Activated gamma-delta T cell treated with anti-CD3 and anti-CD28 coated beads, Interleukin-2, amount 50 U/mL, for 16 hours (primary cell): ENCODE measurements at regions not wholly inside any gene's neighbourhood (a gene's known extent, or its start where the extent isn't known, plus 50 kb on each side); places are given as distances from the start of the nearest gene placed in this dataset.
"Not testable (repeated sequence)": the region's sequence is repeated elsewhere in the genome, so short reads cannot be mapped to it uniquely, and the experiment has no call there.

Source experiments
- DNase-seq: peaks from one replicate; pipeline ENCODE4 v3.0.0-alpha.2; 2020; ENCODE audit warnings: low read depth

DNA sequence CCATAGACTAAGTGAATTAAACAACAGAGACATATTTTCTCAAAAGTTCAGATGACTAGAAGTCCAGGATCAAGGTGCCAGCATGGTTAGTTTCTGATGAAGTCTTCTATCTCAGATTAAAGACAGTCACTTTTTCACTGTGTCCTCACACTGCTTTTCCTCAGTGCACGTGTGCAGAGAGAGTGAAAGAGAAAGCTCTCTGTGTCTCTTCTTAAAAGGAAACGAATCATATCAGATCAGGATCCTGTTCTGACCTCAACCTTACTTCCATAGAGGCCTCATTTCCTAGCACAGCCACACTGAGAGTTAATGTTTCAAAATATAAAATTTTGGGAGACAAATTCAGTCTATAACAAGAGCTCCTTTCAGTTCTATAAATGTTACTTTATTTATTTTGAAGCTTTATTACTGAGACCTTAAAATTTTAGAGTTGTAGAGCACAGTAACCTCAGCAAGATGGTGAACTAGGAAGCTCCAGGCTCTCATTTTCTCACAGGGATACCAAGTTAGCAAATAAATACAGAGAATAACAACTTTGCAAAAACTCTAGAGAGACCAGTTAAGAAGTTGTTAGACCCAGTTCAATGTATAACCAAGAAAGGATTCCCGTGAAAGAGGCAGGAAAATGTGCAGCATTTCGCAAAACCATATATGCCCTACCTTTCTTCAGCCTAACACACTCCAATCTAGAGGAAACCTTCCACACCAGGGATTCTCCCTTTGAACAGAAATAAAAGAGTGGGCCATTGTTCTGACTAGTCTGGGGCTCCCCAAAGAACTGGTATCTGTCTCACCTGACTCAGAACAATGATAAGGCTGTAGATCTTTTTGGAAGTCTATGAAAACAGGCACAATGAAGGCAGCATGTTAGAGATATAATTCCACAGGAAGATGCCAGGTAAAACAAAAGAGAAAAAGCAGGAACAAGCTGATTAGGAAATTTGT is 372.2 kb downstream of the MRPL39 start:
- no peak for DNase-seq

DNA sequence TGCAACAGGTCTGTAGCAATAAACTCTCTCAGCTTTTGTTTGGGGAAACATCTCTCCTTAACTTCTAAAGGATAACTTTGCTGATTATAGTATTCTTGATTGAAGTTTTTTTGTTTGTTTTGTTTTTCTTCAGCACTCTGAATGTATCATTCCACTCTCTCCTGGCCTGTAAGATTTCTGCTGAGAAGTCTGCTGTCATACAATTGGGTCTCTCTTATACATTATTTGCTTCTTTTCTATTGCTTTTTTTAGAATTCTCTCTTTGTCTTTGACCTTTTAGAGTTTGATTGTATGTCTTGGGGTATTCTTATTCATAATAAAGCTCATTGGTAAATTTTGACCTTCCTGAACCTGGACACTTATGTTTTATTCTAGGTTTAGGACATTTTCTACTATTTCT is 386.3 kb downstream of the MRPL39 start:
- DNase-seq: no peak

DNA sequence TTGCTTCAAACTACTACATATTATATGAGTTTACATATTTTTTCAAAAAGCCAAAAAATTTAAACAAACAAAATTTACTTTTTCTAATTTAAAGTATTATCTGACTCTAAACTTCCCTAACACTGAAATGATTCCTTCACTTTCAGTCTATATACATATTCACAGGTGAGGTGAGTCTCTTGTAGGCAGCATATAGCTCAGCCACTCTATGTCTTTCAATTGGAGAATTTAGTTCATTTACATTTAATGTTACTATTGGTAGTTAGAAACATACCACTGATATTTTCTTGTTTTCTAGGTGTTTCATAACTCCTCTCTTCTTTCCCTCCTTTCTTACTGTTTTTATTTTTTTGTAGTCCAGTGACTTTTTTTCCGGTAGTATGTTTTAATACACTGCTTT is 387.1 kb downstream of the MRPL39 start:
- no peak for DNase-seq

DNA sequence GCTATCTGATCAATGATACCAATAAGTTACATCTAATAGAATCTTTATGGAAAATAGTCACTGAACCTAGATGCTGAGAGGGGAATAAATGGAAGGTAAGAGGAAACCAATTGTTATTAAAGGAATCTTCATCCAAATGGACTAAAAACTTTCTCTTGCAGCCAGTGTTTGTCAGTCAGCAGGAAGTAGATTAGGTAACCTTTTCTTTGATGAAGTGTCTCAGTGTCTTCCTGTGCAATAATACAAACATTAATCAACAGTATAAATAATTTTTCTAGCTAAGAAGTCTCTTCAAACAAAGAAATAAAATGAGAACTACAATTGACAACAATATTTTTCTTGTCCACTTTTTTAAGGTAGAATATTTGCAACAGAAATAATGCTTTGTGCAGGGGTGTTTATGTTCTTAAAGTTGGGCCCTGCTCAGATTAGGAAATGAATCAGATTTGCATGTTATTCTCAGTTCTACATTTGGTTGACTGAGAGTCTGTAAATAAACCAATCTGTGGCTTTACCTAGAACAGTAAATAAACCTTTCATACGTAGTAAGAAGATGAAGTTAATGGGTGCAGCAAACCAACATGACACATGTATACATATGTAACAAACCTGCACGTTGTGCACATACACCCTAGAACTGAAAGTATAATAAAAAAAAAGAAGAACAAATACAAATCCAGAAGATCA is 391.4 kb downstream of the MRPL39 start:
- DNase-seq: no peak

DNA sequence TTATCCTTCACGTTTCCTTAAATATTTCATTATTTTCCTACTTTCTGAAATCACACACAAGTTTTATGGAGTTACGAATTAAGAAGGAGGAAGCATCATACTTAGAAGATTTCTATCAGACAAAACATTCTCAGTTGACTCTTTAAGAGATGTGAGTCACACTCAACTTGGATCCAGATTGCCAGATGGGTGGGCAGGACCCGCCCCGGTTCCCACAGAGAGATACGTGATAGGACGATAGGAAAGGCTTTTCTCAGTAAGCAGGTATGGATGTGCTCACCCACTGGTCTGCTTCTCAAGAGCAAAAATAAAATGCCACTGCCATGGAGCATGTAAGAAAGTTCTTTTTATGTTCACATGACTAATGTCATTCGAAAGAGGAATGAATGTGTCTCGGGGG is 392.6 kb downstream of the MRPL39 start:
- DNase-seq: no peak

DNA sequence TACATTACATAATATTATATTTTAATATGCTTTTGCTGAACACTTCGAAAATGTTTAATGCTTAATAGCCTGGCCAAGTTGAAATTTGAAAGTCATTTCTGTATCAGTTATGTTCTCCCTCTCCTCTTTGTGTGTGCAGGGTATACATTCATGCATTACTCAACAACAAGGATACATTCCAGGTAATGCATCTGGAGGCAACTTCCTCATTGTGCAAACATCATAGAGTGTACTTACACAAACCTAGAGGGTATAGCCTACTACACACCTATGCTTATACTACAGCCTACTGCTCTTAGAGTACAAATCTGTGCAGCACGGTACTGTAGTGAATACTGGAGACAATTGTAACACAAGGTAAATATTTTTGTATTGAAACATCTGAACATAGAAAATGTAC is 407.3 kb downstream of the MRPL39 start:
- DNase-seq: no peak

DNA sequence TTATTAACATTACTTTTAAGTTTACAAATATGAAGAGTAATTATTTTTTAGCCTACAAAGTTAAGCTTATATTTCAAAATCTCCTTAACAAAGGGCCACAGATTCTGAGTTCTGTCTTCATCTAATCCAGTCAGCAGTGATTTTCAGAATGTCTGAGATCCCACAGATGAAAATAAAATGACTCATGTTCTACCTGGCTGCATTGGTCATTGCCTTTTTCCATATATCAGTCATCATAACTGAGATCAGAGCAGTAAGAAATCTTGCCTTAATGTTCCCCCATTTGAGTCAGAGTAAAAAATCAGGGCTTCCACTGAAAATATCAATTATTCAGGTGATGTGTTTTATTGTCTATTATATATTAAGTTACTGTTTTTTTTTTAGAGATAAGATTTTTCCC is 416.1 kb downstream of the MRPL39 start:
- DNase-seq: no peak

DNA sequence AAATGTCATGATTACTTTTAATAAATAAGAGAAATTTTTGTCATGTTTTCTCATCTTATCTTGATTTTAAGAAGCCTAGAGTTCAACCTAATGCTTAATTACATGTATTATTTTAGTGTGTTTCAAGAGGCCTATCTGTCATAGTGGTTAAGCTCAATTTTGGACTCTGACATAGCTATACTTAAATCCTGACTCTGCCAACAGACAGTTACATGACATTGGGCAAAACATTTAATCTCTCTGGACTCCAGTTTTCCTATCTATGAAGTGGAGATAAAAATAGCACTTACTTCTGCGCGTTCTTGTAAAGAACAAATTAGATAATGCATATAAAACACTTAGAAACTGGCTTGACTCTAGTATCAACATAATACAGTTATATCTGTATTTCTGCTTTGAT is 417.8 kb downstream of the MRPL39 start:
- DNase-seq: no peak

DNA sequence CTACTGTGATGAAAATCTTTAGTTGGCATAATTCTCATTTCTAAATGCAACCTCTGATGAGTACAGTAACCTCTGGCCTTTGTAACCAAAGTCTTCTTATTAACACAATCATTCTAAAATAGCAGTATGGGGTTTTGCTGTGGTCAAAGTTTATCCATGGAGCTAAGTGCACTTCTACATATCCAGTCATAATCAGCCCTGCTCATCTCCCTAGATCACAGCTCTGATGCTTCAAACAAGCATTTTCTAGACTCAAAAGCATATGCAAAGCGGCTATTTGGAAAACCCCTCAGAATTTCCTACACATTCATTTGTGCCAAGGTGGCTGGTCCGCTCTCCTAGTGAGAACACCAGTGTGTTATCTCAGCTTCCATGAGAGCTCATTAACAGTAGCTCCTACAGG is 418.6 kb downstream of the MRPL39 start:
- no peak for DNase-seq

DNA sequence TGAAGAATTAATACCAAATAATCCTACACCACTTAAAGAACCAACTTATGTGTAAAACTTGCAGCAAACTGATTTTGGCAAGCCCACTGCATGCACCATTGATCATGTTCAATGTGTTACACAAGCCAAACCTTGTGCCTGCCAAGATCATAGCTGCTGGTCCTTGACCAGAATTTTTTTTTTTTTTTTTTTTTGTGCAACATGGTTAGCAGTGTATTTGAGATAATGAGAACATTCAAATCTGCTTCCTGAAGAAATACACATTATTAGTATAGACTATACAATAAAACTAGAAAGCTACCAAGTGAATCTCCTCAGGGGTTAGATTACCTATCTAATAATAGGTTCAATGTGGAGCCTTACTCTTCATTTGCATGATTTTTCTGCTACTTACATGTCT is 421.0 kb downstream of the MRPL39 start:
- no peak for DNase-seq

DNA sequence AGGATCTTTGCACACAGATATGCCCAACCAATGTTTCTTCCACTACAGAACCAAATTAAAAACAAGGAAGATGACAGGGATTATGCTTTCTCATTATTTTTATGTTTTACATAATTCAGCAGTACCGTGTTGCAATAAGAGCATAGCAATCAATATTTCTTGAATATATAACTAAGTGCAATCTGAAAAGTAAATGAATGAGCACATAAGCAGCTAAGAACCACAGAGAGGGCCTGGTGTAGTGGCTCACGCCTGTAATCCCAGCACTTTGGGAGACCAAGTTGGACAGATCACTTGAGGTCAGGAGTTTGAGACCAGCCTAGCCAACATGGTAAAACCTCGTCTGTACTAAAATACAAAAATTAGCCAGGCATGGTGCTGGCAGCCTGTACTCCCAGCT is 423.7 kb downstream of the MRPL39 start:
- no peak for DNase-seq

DNA sequence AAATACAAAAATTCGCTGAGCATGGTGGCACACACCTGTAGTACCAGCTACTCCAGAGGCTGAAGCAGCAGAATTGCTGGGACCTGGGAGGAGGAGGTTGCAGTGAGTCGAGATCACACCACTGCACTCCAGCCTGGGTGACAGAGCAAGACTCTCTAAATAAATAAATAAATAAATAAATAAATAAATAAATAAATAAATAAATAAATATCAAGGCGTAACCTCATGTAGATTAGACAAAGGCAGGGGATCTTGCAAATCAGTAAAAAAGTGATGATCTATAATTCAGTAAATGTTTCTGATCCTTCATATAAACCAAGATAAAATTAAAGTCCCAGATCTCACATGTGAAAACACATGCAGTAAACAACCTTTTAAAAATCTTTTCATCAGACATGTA is 425.6 kb downstream of the MRPL39 start:
- DNase-seq: not testable (repeated sequence)

DNA sequence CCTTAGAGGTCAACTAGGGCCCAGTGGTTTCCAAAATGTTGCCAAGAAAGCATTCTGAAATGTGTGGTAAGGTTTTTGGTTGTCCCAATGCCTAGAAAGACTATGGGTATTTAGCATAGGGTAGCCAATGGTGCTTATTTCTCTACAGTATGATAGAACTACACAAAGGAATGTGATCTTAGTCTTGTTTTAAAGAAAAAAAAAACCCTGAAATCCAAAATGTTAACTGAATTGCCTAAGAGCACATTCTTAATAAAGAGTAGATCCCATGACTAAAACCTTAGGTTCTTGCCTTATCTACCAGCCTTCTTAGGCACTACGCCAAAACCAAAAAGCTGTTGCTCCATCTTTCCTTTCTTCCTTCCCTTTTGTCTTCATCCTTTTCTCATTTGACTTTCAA is 428.2 kb downstream of the MRPL39 start:
- no peak for DNase-seq

DNA sequence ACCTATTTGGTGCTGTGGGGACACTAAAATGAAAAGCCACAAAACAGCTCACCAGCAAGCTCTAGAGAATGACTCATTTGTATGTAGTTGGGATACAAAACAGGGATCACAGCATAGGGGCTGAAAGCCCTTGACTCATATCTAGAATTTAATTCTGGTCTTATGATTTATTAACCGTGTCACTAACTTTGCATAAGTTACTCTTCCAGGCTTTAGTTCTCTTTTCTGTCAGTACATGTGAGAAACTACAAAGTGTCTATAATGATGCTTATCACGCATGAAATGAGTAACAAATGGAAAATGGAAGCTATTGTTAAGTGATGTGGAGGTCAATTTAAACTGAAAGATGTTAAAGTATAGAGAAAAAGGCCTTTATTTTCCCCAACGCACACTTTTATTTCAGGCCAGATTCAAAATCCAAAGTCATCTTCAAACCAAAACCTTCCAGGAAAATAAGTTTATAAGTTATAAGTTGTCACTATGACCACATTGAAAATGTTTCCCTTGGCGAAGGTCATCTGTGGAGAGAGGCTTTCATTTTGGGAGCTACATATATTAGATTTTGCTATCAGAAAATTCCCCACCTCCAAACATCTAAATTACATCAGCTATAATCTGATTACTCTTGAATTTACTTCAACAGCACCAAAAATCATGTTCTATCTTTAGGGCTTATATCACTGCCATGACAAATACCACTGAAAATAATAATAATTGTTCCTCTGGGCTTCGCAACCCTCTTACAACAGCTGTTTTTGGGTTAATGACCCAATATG is 430.5 kb downstream of the MRPL39 start:
- no peak for DNase-seq

DNA sequence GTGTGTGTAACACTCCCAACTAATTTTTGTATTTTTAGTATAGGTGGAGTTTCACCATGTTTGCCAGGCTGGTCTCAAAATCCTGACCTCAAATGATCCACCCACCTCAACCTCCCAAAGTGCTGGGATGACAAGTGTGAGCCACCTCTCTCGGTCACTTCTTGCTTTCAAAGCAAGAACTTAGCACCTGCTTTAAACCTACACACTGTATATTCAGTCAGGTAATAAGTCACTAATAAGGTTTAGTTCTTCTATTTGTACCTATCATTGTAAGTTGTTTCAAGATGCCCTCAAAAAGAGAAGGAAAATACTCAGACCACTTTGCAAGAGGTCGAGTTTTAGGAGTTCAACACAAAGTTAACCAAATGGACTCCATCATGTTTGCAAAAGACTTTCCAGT is 431.3 kb downstream of the MRPL39 start:
- DNase-seq: no peak

DNA sequence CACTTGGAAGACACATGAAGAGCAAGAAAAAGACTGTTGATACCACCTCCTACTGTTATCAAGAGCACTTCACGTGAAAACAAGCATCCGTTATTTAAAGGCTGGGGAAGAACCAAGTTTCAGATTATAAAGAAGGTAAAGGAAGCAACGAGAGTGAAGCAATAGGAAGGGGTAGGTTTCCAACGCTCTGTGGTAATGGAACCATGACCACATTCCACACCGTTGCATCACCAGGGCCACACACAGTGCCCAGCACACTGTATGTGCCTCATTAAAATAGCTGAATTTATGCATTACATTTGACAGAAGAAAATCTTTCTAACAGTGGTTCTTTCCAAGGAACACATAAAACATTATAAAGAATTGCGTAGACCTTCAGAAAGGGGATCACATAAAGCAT is 435.8 kb downstream of the MRPL39 start:
- DNase-seq: no peak

DNA sequence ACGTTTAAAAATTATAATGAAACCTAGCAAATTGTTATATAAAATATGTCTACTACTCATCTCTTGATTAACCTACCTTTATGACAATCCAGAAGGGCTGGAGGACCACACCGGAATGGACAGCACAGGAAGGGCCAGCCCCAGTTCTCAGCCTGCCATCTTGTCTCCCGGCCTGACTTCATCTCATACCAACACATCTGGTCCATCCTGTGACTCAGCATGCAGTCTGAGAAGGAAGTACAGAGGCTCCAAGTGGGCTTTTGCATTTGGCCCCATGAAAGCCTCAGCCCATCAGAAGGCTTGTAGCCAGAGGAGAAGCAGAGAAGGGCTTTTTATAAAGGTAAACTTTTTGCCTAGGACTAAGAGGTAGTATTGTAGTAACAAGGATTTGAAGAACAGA is 436.6 kb downstream of the MRPL39 start:
- DNase-seq: no peak

DNA sequence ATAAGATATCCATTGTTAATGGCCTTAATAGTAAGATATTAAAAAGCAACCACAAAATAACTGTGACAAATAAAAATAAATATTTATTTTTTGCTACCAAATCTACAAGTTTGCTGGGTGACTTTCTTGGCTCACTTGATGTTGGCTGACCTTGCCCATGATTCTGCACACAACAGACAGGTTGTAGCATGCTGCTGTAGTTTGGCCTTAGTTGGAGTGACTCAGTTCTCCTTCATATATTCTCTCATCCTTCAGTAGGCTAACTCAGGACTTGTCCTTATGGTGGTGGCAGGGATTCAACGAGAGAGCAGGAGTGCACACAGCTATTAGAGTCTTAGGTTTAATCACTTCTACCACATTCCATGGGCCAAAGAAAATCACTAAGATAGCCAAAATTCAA is 437.9 kb downstream of the MRPL39 start:
- no peak for DNase-seq

DNA sequence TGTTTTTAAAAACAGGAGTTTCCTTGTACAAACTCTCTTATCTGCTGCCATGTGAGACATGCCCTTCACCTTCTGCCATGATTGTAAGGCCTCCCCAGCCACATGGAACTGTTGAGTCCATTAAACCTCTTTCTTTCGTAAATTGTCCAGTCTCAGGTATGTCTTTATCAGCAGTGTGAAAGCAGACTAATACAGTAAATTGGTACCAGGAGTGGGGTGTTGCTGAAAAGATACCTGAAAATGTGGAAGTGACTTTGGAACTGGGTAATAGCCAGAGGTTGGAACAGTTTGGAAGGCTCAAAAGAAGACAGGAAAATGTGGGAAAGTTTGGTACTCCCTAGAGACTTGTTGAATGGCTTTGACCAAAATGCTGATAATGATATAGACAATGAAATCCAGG is 440.4 kb downstream of the MRPL39 start:
- not testable (repeated sequence) for DNase-seq

DNA sequence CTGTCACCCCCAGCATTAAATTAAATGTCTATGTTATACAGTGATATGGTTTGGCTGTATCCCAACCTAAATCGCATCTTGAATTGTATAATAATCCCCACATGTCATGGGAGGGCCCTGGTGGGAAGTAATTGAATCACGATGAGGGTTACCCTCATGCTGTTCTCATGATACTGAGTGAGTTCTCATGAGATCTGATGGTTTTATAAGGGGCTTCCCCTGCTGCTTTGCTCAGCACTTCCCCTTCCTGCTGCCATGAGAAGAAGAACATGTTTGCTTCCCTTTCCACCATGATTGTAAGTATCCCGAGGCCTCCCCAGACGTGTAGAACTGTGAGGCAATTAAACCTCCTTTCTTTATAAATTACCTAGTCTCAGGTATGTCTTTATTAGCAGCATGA is 445.7 kb downstream of the MRPL39 start:
- DNase-seq: no peak

DNA sequence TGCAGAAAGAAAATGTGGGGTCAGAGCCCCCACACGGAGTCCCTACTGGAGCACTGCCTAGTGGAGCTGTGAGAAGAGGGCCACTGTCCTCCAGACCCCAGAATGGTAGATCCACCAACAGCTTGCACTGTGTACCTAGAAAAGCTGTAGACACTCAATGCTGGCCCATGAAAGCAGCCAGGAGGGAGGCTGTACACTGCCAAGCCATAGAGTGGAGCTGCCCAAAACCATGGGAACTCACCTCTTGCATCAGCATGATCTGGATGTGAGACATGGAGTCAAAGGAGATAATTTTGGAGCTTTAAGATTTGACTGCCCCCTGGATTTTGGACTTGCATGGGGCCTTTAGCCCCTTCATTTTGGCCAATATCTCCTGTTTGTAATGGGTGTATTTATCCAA is 452.3 kb downstream of the MRPL39 start:
- DNase-seq: not testable (repeated sequence)

DNA sequence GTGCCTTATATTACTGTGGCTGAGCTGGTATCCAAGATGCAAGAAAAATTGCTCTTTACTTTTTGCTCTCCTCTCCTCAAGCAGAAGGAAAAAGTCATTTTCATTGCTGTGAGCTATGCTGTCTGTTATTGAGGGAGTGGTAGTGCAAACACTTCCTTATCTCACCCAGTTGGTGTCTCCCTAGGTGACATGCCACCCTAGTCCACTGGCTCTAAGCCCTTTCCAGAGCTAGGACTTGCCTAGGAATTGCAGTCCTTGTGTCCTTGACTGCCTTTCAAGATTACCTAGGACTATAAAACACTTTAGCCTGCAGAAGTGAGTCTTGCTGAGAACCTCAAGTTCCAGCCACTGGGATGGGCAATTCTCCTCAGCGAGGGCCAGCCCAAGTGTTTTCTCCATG is 458.3 kb downstream of the MRPL39 start:
- no peak for DNase-seq

DNA sequence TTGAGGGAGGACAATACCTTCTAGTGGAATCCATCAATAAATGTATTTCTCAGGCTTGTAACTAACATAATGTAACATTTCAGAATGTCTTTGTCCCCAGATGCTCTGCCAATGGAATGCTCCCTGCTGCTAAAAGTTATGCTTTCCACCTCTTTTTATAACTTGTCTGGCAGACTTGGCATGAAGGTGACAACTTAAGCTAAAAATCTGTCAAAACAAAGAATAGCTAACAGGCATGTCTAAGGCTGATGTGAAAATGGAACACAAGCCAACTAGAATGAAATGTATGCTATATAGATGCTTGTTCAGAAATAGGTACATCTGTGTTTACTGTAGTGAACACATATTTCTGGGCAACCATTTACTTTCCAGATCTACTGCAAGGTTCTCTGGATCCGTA is 467.9 kb downstream of the MRPL39 start:
- DNase-seq: no peak
